ENCODE measurements at regions not wholly inside any gene's neighbourhood (a gene's known extent, or its start where the extent isn't known, plus 50 kb on each side); places are given as distances from the start of the nearest gene placed in this dataset.

GRCh38 chr4:66974665-66975064 lies 570.6 kb downstream of the CENPC start:
- H3K9me2 ChIP-seq (replicated peaks; ENCODE audit: insufficient read depth, low read length): no peaks in the 10 kb centered on the region
- H2AFZ ChIP-seq (ENCODE audit: low read length): no peak overlapping the region
- TF ChIP-seq CTCF (IDR thresholded peaks at IDR 0.05; ENCODE audit: low read length): no peak
- TF ChIP-seq EZH2phosphoT487 (IDR thresholded peaks at IDR 0.05; ENCODE audit: low read length): no peak
- no peak for TF ChIP-seq EZH2 (optimal IDR thresholded peaks at IDR 0.05; ENCODE audit: low read depth, low read length)
- H3K9ac ChIP-seq (ENCODE audit: low read length): no peak overlapping the region
- H3K4me2 ChIP-seq (ENCODE audit: low read depth, low read length): no peak overlapping the region
- no peaks in the 10 kb centered on the region for H3K36me3 ChIP-seq (replicated peaks; ENCODE audit: insufficient read depth, low read length)
- H4K20me1 ChIP-seq (ENCODE audit: insufficient read depth, low read length): no peaks in the 10 kb centered on the region
- no peak overlapping the region for H3K27ac ChIP-seq (ENCODE audit: low read length)
- no peaks in the 10 kb centered on the region for H3K27me3 ChIP-seq (replicated peaks; ENCODE audit: insufficient read depth, low read length)
- DNase-seq: no peak
- H3K4me3 ChIP-seq (ENCODE audit: low read length): no peak overlapping the region
- H3K4me1 ChIP-seq (ENCODE audit: low read length): no peaks in the 10 kb centered on the region
- no peaks in the 10 kb centered on the region for H3F3A ChIP-seq (ENCODE audit: insufficient read depth, low read length)
- no peaks in the 10 kb centered on the region for H3K9me3 ChIP-seq (replicated peaks; ENCODE audit: insufficient read depth, low read length)
- no peaks in the 10 kb centered on the region for H3K79me2 ChIP-seq (ENCODE audit: low read length)

- Histone ChIP-seq H4K20me1 (ENCODE audit: insufficient read depth, low read length) (no peaks in the 10 kb centered on the region), H3K27ac (ENCODE audit: low read length) (no peak overlapping the region), H3F3A (ENCODE audit: insufficient read depth, low read length) (no peaks in the 10 kb centered on the region), H2AFZ (ENCODE audit: low read length) (no peak overlapping the region), H3K4me2 (ENCODE audit: low read depth, low read length) (no peak overlapping the region), H3K36me3 (replicated peaks; ENCODE audit: insufficient read depth, low read length) (no peaks in the 10 kb centered on the region), H3K79me2 (ENCODE audit: low read length) (no peaks in the 10 kb centered on the region), H3K9me3 (replicated peaks; ENCODE audit: insufficient read depth, low read length) (no peaks in the 10 kb centered on the region), H3K9me2 (replicated peaks; ENCODE audit: insufficient read depth, low read length) (no peaks in the 10 kb centered on the region), H3K27me3 (replicated peaks; ENCODE audit: insufficient read depth, low read length) (no peaks in the 10 kb centered on the region), H3K4me3 (ENCODE audit: low read length) (no peak overlapping the region), H3K9ac (ENCODE audit: low read length) (no peak overlapping the region), H3K4me1 (ENCODE audit: low read length) (no peaks in the 10 kb centered on the region)
- no peak for TF ChIP-seq EZH2phosphoT487 (IDR thresholded peaks at IDR 0.05; ENCODE audit: low read length)
- no peak for TF ChIP-seq EZH2 (optimal IDR thresholded peaks at IDR 0.05; ENCODE audit: low read depth, low read length)
- peak; percentile 25; the same call in 1 of the 2 replicates for TF ChIP-seq CTCF (IDR thresholded peaks at IDR 0.05; ENCODE audit: low read length)
- DNase-seq: no peak
These were observed 573.2 kb downstream of the CENPC start for GRCh38 chr4:66972087-66972486.

GRCh38 chr4:66964467-66964866 lies 580.8 kb downstream of the CENPC start:
- DNase-seq: no peak
- H3K4me2 ChIP-seq (ENCODE audit: low read depth, low read length): no peak overlapping the region
- H3F3A ChIP-seq (ENCODE audit: insufficient read depth, low read length): no peaks in the 10 kb centered on the region
- H3K36me3 ChIP-seq (replicated peaks; ENCODE audit: insufficient read depth, low read length): no peaks in the 10 kb centered on the region
- no peaks in the 10 kb centered on the region for H3K9me2 ChIP-seq (replicated peaks; ENCODE audit: insufficient read depth, low read length)
- H3K27me3 ChIP-seq (replicated peaks; ENCODE audit: insufficient read depth, low read length): no peaks in the 10 kb centered on the region
- no peaks in the 10 kb centered on the region for H3K9me3 ChIP-seq (replicated peaks; ENCODE audit: insufficient read depth, low read length)
- no peaks in the 10 kb centered on the region for H3K4me1 ChIP-seq (ENCODE audit: low read length)
- no peaks in the 10 kb centered on the region for H4K20me1 ChIP-seq (ENCODE audit: insufficient read depth, low read length)
- H3K9ac ChIP-seq (ENCODE audit: low read length): no peak overlapping the region
- H3K79me2 ChIP-seq (ENCODE audit: low read length): no peaks in the 10 kb centered on the region
- H2AFZ ChIP-seq (ENCODE audit: low read length): no peak overlapping the region
- no peak overlapping the region for H3K4me3 ChIP-seq (ENCODE audit: low read length)
- TF ChIP-seq CTCF (IDR thresholded peaks at IDR 0.05; ENCODE audit: low read length) (no peak), EZH2phosphoT487 (IDR thresholded peaks at IDR 0.05; ENCODE audit: low read length) (no peak), EZH2 (optimal IDR thresholded peaks at IDR 0.05; ENCODE audit: low read depth, low read length) (no peak)
- no peak overlapping the region for H3K27ac ChIP-seq (ENCODE audit: low read length)

All from MM.1S (cell line).